Endothelial cell of umbilical vein (primary cell): ENCODE measurements at regions not wholly inside any gene's neighbourhood (a gene's known extent, or its start where the extent isn't known, plus 50 kb on each side); places are given as distances from the start of the nearest gene placed in this dataset.

Experiments
- BruUV-seq: library from RNA; stranded (reverse); fragments of 400-500 nt; replicated peaks from 2 replicates; lab custom pipeline; 2021; lab: Mats Ljungman, UMichigan
- CTCF ChIA-PET: fragments of 300-600, 350-600 bp; sonication (Branson Sonifier 250); formaldehyde crosslinking; loops from one replicate; lab custom pipeline; 2021; ENCODE audit warnings: antibody characterized with exemption, inconsistent platforms; lab: Charles Lee
- POLR2A ChIA-PET: fragments of 300-600, 350-600 bp; sonication (Branson Sonifier 250); formaldehyde crosslinking; loops from one replicate; lab custom pipeline; 2021; ENCODE audit warnings: antibody characterized with exemption, inconsistent platforms; lab: Charles Lee
- DNase-seq: peaks from one replicate; pipeline ENCODE4 v3.0.0-alpha.2; 2011; ENCODE audit warnings: low read depth, low spot score
- FAIRE-seq: peaks from 2 replicates; lab custom pipeline; 2011; peaks lifted over from hg19 to GRCh38; lab: Jason Lieb, UNC
- H2AFZ ChIP-seq: 2 replicates; pipeline ENCODE4 v1.6.0; 2012; ENCODE audit warnings: low read depth, low read length, control low read depth, inconsistent platforms
- H3K27ac ChIP-seq: 2 replicates; pipeline ENCODE4 v1.5.1; 2011; ENCODE audit warnings: low read depth, mild to moderate bottlenecking, control low read depth, low read length, moderate library complexity; ENCODE audit not compliant: insufficient read depth
- H3K27me3 ChIP-seq, 2 experiments: 2 replicates each; pipeline versions ENCODE4 v1.6.0 to v1.6.1; 2011; ENCODE audit warnings: low read length in 2 of 2, mixed read lengths in 1 of 2; ENCODE audit not compliant: control insufficient read depth in 2 of 2, insufficient read depth in 2 of 2
- H3K36me3 ChIP-seq, 2 experiments: 2 replicates in 1 of 2; 3 replicates in 1 of 2; pipeline ENCODE4 v1.5.1; 2011; ENCODE audit warnings: low read length in 2 of 2, mild to moderate bottlenecking in 1 of 2, moderate library complexity in 1 of 2; ENCODE audit not compliant: control insufficient read depth in 2 of 2, insufficient read depth in 2 of 2; ENCODE audit errors: extremely low read depth in 1 of 2
- H3K4me1 ChIP-seq: 3 replicates; pipeline ENCODE4 v1.5.1; 2011; ENCODE audit warnings: mild to moderate bottlenecking, low read length; ENCODE audit not compliant: control insufficient read depth, insufficient read depth; ENCODE audit errors: extremely low read depth
- H3K4me2 ChIP-seq: 2 replicates; pipeline ENCODE4 v1.6.1; 2011; ENCODE audit warnings: low read length, control low read depth, mixed read lengths; ENCODE audit not compliant: insufficient read depth
- H3K4me3 ChIP-seq, 3 experiments: fragments of 200-600 bp in 1 of 3; sonication (generic), shearing (Covaris generic) in 1 of 3; replicated peaks in 1 of 3; 2 replicates each; pipeline ENCODE4 v1.5.1; 2011 to 2016; ENCODE audit warnings: control low read depth in 3 of 3, low read length in 3 of 3, mild to moderate bottlenecking in 2 of 3, inconsistent platforms in 1 of 3, low read depth in 1 of 3, moderate library complexity in 1 of 3; ENCODE audit not compliant: insufficient read depth in 1 of 3
- H3K79me2 ChIP-seq: 2 replicates; pipeline ENCODE4 v1.6.0; 2012; ENCODE audit warnings: low read length, inconsistent platforms; ENCODE audit not compliant: control insufficient read depth, insufficient read depth
- H3K9ac ChIP-seq: replicated peaks from 2 replicates; pipeline ENCODE3; 2011; ENCODE audit warnings: low read length, control low read depth; ENCODE audit not compliant: insufficient read depth; ENCODE audit errors: extremely low read depth
- H3K9me1 ChIP-seq: replicated peaks from 3 replicates; pipeline ENCODE4 v1.6.0; 2011; ENCODE audit warnings: mild to moderate bottlenecking, low read length; ENCODE audit not compliant: control insufficient read depth, insufficient read depth; ENCODE audit errors: extremely low read depth
- H3K9me3 ChIP-seq: replicated peaks from 2 replicates; pipeline ENCODE4 v1.5.1; 2012; ENCODE audit warnings: low read length, inconsistent platforms; ENCODE audit not compliant: control insufficient read depth, insufficient read depth
- H4K20me1 ChIP-seq: replicated peaks from 2 replicates; pipeline ENCODE3; 2011; ENCODE audit warnings: mild to moderate bottlenecking, low read length; ENCODE audit not compliant: control insufficient read depth, insufficient read depth; ENCODE audit errors: extremely low read depth
- EZH2 ChIP-seq: IDR thresholded peaks from 2 replicates; pipeline ENCODE4 v1.6.1; 2012; ENCODE audit warnings: borderline replicate concordance, low read depth, mild to moderate bottlenecking, moderate library complexity, low read length, inconsistent platforms; ENCODE audit not compliant: severe bottlenecking
- FOS ChIP-seq: IDR thresholded peaks from 2 replicates; pipeline ENCODE4 v1.6.1; 2011; ENCODE audit warnings: mild to moderate bottlenecking, low read length, moderate library complexity, borderline replicate concordance; ENCODE audit not compliant: insufficient read depth
- JUN ChIP-seq: IDR thresholded peaks from 2 replicates; pipeline ENCODE4 v1.6.1; 2011; ENCODE audit warnings: borderline replicate concordance, low read depth; ENCODE audit not compliant: insufficient read length, insufficient read depth
- MAX ChIP-seq: IDR thresholded peaks from 2 replicates; pipeline ENCODE4 v1.6.1; 2011; ENCODE audit not compliant: insufficient read depth, insufficient read length
- MYC ChIP-seq: IDR thresholded peaks from one replicate; pipeline ENCODE4 v1.6.1; 2011; ENCODE audit warnings: mild to moderate bottlenecking, low read depth, low read length
- POLR2AphosphoS5 ChIP-seq: IDR thresholded peaks from 2 replicates; pipeline ENCODE4 v1.6.1; 2012; ENCODE audit warnings: low read depth, mild to moderate bottlenecking, control low read depth, low read length, moderate library complexity; ENCODE audit not compliant: insufficient read depth
- dilution Hi-C: fragments of 300-500 bp; cut with MboI; formaldehyde crosslinking; loops from one replicate; pipeline ENCODE4 v1.15.0; 2019; ENCODE audit warnings: low sequenced_read_pairs; ENCODE audit not compliant: extremely low pct_ligation_motif_present
- intact Hi-C: fragments of 100-400 bp; cut with micrococcal nuclease; formaldehyde crosslinking; loops from one replicate; pipeline ENCODE4 v1.10.0; 2022
- TF ChIP-seq, protein P1 (sequence below), 2 donors: IDR thresholded peaks; 1 replicate in 1 of 2; 2 replicates in 1 of 2; pipeline ENCODE4 v1.5.1; 2011; ENCODE audit warnings: low read length in 2 of 2, mild to moderate bottlenecking in 2 of 2, moderate library complexity in 2 of 2, control low read depth in 1 of 2, inconsistent platforms in 1 of 2, low read depth in 1 of 2; ENCODE audit not compliant: insufficient read depth in 1 of 2; ENCODE audit errors: extremely low read depth in 1 of 2

GRCh38 chr9:135277219-135278201 lies 190.0 kb downstream of the OLFM1 start:
- Histone ChIP-seq H3K4me3 (no peak overlapping the region), H4K20me1 (no peaks in the 10 kb centered on the region), H3K9me1 (no peaks in the 10 kb centered on the region), H3K9me3 (no peaks in the 10 kb centered on the region), H3K27me3 (no peaks in the 10 kb centered on the region), H3K36me3 (no peaks in the 10 kb centered on the region), H3K79me2 (no peaks in the 10 kb centered on the region), H3K9ac (no peak overlapping the region), H3K4me2 (no peak overlapping the region), H3K27ac (no peak overlapping the region), H3K4me1 (no peaks in the 10 kb centered on the region), H2AFZ (no peak overlapping the region)
- BruUV-seq, result no TSS peak
- TF ChIP-seq, protein P1, sequence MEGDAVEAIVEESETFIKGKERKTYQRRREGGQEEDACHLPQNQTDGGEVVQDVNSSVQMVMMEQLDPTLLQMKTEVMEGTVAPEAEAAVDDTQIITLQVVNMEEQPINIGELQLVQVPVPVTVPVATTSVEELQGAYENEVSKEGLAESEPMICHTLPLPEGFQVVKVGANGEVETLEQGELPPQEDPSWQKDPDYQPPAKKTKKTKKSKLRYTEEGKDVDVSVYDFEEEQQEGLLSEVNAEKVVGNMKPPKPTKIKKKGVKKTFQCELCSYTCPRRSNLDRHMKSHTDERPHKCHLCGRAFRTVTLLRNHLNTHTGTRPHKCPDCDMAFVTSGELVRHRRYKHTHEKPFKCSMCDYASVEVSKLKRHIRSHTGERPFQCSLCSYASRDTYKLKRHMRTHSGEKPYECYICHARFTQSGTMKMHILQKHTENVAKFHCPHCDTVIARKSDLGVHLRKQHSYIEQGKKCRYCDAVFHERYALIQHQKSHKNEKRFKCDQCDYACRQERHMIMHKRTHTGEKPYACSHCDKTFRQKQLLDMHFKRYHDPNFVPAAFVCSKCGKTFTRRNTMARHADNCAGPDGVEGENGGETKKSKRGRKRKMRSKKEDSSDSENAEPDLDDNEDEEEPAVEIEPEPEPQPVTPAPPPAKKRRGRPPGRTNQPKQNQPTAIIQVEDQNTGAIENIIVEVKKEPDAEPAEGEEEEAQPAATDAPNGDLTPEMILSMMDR (IDR thresholded peaks at IDR 0.05; ENCODE audit: extremely low read depth in 1 of 2, insufficient read depth in 1 of 2, low read depth in 1 of 2, low read length in 2 of 2), result no peak
- no peak for TF ChIP-seq MAX
- no peak for TF ChIP-seq JUN
- TF ChIP-seq FOS, result no peak
- TF ChIP-seq POLR2AphosphoS5, result no peak
- TF ChIP-seq MYC, result no peak
- TF ChIP-seq EZH2, result no peak
- no peak for FAIRE-seq
- DNase-seq, result no peak
- ChIA-PET CTCF (no interaction called here), POLR2A (no interaction called here)
- dilution Hi-C loops, result no loop called here
- intact Hi-C loops, result no loop called here
